AG04449 (cell line): ENCODE measurements at regions not wholly inside any gene's neighbourhood (a gene's known extent, or its start where the extent isn't known, plus 50 kb on each side); places are given as distances from the start of the nearest gene placed in this dataset.

Source experiments
- CTCF ChIA-PET: fragments of 350-600 bp; formaldehyde crosslinking; extraction: SDS; loops from one replicate; lab custom pipeline; 2021; ENCODE audit warnings: antibody characterized with exemption; lab: Yijun Ruan, JAX
- POLR2A ChIA-PET: fragments of 400-600, 350-600 bp; formaldehyde crosslinking; extraction: SDS; loops from one replicate; lab custom pipeline; 2020; ENCODE audit warnings: antibody characterized with exemption, inconsistent platforms; lab: Yijun Ruan, JAX
- DNase-seq: peaks from one replicate; pipeline ENCODE4 v3.0.0-alpha.2; 2010; ENCODE audit warnings: low read depth, low spot score
- H3K4me3 ChIP-seq: 2 replicates; pipeline ENCODE4 v1.5.1; 2011; ENCODE audit warnings: low read depth, mild to moderate bottlenecking, control low read depth, low read length
- CTCF ChIP-seq: IDR thresholded peaks from one replicate; pipeline ENCODE4 v1.5.1; 2011; ENCODE audit warnings: mild to moderate bottlenecking, moderate library complexity, low read length, control low read depth, inconsistent platforms; ENCODE audit not compliant: insufficient read depth; ENCODE audit errors: missing control alignments

- ChIA-PET CTCF (interaction anchor here (0.6 to 12.0 kb wide), 29 partner anchors 8 to 413 kb away, joined by 3 to 142 read pairs (median 5); no protein-coding TSS in a partner anchor), POLR2A (no interaction called here)
- DNase-seq, result no peak
- no peak for TF ChIP-seq CTCF
- no peak overlapping the region for H3K4me3 ChIP-seq
Observed at GRCh38 chr5:10857338-10857733, 96.3 kb upstream of the DAP start.

GRCh38 chr5:10856683-10857337 is 95.8 kb upstream of the DAP start:
- POLR2A ChIA-PET, result interaction anchor here (1.3 kb wide), 1 partner anchor 96 kb away, joined by 3 read pairs; the partner anchor contains the start of gene DAP

GRCh38 chr5:10856071-10856470 is 95.0 kb upstream of the DAP start:
- DNase-seq, result no peak
- H3K4me3 ChIP-seq, result no peak overlapping the region
- no peak for TF ChIP-seq CTCF
- ChIA-PET POLR2A (interaction anchor here (1.3 kb wide), 1 partner anchor 95 kb away, joined by 3 read pairs; the partner anchor contains the start of gene DAP), CTCF (interaction anchor here (0.8 to 12.0 kb wide), 17 partner anchors 9 to 166 kb away, joined by 3 to 142 read pairs (median 6); no protein-coding TSS in a partner anchor)

More at GRCh38 chr5:10856683-10857337, 95.8 kb upstream of the DAP start:
- CTCF ChIA-PET, result interaction anchor here (0.7 to 12.0 kb wide), 31 partner anchors 9 to 413 kb away, joined by 3 to 142 read pairs (median 4); no protein-coding TSS in a partner anchor
- TF ChIP-seq CTCF, result peak; percentile 93
- H3K4me3 ChIP-seq, result peak overlapping the region; percentile 16
- peak; percentile 52 for DNase-seq

GRCh38 chr5:10854506-10855277 is 93.7 kb upstream of the DAP start:
- no peak overlapping the region for H3K4me3 ChIP-seq
- TF ChIP-seq CTCF, result no peak
- POLR2A ChIA-PET, result no interaction called here
- DNase-seq, result no peak
- CTCF ChIA-PET, result interaction anchor here (0.8 to 12.0 kb wide), 5 partner anchors 10 to 399 kb away, joined by 3 to 142 read pairs (median 3); no protein-coding TSS in a partner anchor

- POLR2A ChIA-PET, result no interaction called here
Observed at GRCh38 chr5:10853154-10853553, 92.1 kb upstream of the DAP start.

More at GRCh38 chr5:10853154-10853553, 92.1 kb upstream of the DAP start:
- CTCF ChIA-PET, result interaction anchor here (0.6 to 12.0 kb wide), 5 partner anchors 9 to 100 kb away, joined by 3 to 142 read pairs (median 3); no protein-coding TSS in a partner anchor
- TF ChIP-seq CTCF, result no peak
- no peak overlapping the region for H3K4me3 ChIP-seq
- DNase-seq, result no peak
